H1 (cell line): ENCODE measurements at regions not wholly inside any gene's neighbourhood (a gene's known extent, or its start where the extent isn't known, plus 50 kb on each side); places are given as distances from the start of the nearest gene placed in this dataset.
A peak's percentile ranks its signal among the peaks of the same experiment; 100 is the strongest.

Source experiments
- BACH1 ChIP-seq: IDR thresholded peaks from 2 replicates; pipeline ENCODE4 v1.6.1; 2012; ENCODE audit warnings: low read length, improper control_type of control experiment
- CTCF ChIP-seq, 3 experiments: IDR thresholded peaks; 1 replicate in 2 of 3; 2 replicates in 1 of 3; pipeline versions ENCODE4 v1.5.1 to v1.6.1; 2011; ENCODE audit warnings: low read length in 3 of 3, mild to moderate bottlenecking in 3 of 3, inconsistent platforms in 2 of 3, low read depth in 1 of 3, moderate library complexity in 1 of 3; ENCODE audit not compliant: insufficient read depth in 1 of 3; ENCODE audit errors: control extremely low read depth in 1 of 3
- EGR1 ChIP-seq: IDR thresholded peaks from 2 replicates; pipeline ENCODE4 v1.6.1; 2011; ENCODE audit warnings: low read depth, low read length, borderline replicate concordance
- MAX ChIP-seq: IDR thresholded peaks from 2 replicates; pipeline ENCODE4 v1.6.1; 2012; ENCODE audit warnings: inconsistent platforms
- PHF8 ChIP-seq: fragments of 200-600 bp; sonication (generic); conservative IDR thresholded peaks from 2 replicates; pipeline ENCODE4 v1.7.1; 2012; ENCODE audit warnings: low read depth, mild to moderate bottlenecking, inconsistent platforms, low read length, moderate library complexity
- POU5F1 ChIP-seq: IDR thresholded peaks from 2 replicates; pipeline ENCODE4 v1.6.1; 2011; ENCODE audit warnings: low read depth, mild to moderate bottlenecking, low read length, moderate library complexity
- RAD21 ChIP-seq, 2 experiments: IDR thresholded peaks in 1 of 2; conservative IDR thresholded peaks in 1 of 2; 2 replicates each; pipeline ENCODE4 v1.6.1; 2011; ENCODE audit warnings: low read depth in 2 of 2, low read length in 2 of 2, improper control_type of control experiment in 1 of 2, inconsistent platforms in 1 of 2, mild to moderate bottlenecking in 1 of 2, moderate library complexity in 1 of 2
- RBBP5 ChIP-seq: IDR thresholded peaks from 2 replicates; pipeline ENCODE4 v1.7.1; 2012; ENCODE audit warnings: low read depth, mild to moderate bottlenecking, inconsistent platforms, low read length, moderate library complexity, borderline replicate concordance
- SAP30 ChIP-seq: fragments of 300-600 bp; sonication (generic); IDR thresholded peaks from 2 replicates; pipeline ENCODE4 v1.7.1; 2012; ENCODE audit warnings: low read length, moderate library complexity, mild to moderate bottlenecking, inconsistent platforms; ENCODE audit not compliant: insufficient read depth, insufficient replicate concordance
- TAF1 ChIP-seq: IDR thresholded peaks from 2 replicates; pipeline ENCODE4 v1.6.1; 2011; ENCODE audit warnings: mild to moderate bottlenecking, low read depth, low read length
- TBP ChIP-seq: IDR thresholded peaks from 2 replicates; pipeline ENCODE4 v1.6.1; 2011; ENCODE audit warnings: low read depth, low read length, improper control_type of control experiment

- peak; percentile 66 to 89 (median 88) for TF ChIP-seq CTCF (IDR thresholded peaks at IDR 0.05; ENCODE audit: control extremely low read depth in 1 of 3, insufficient read depth in 1 of 3, low read depth in 1 of 3, low read length in 3 of 3)
- TF ChIP-seq RBBP5: no peak
- TF ChIP-seq MAX: peak; percentile 71
- peak; percentile 42; the same call in 1 of the 2 replicates for TF ChIP-seq TBP
- TF ChIP-seq BACH1: no peak
- TF ChIP-seq TAF1: no peak
- TF ChIP-seq EGR1: no peak
- no peak for TF ChIP-seq SAP30
- TF ChIP-seq RAD21 (IDR thresholded peaks at IDR 0.05 in 1 of 2, conservative IDR thresholded peaks at IDR 0.05 in 1 of 2; ENCODE audit: low read depth in 2 of 2, low read length in 2 of 2): peak; percentile 96 to 98
- no peak for TF ChIP-seq PHF8
- no peak for TF ChIP-seq POU5F1
These were observed 141.9 kb upstream of the MKI67 start (continued) for GRCh38 chr10:128268015-128268722.
